ENCODE measurements at regions not wholly inside any gene's neighbourhood (a gene's known extent, or its start where the extent isn't known, plus 50 kb on each side); places are given as distances from the start of the nearest gene placed in this dataset.

DNA sequence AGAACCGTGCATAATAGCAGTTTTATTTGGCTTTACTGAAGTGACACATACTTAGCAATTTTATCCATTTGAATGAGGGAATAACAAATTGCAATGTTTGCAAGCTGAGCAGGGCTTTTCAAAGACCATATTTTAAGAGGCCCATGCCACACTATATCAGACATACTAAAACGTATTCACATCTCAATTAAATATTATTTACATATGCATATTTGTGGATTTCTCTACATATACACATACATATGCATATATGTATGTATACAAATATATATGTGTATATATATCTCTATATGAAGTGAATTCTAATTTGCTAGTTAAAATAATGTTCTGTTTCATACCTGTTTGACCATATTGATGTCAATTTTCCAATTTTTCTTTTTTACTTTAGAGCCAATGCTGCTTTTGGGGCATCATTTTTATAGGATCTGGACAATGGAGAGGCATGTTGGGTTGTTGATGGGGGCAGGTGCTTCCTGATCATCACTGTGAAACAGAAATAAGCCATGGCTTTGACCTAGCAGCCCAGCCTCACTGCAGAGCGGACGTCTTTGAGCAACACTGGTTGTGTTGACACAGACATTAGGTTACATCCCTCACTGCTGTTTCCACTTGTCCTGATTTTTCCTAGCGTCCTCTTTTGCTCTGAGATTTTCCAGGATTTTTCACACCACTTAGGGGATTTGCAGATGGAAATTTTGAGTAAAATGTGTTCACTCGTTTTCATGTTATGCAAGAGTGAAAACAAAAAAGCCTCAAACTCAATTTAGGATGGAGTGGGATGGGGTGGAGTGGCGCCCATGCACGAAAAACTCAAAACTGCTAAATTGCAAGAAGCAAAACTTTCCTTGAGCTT is 56.9 kb downstream of the RDH14 start:
- no peak for DNase-seq
- POLR2A ChIA-PET (ENCODE audit: partially characterized antibody) = no interaction called here
- intact Hi-C loops (cut with micrococcal nuclease) = no loop called here

DNA sequence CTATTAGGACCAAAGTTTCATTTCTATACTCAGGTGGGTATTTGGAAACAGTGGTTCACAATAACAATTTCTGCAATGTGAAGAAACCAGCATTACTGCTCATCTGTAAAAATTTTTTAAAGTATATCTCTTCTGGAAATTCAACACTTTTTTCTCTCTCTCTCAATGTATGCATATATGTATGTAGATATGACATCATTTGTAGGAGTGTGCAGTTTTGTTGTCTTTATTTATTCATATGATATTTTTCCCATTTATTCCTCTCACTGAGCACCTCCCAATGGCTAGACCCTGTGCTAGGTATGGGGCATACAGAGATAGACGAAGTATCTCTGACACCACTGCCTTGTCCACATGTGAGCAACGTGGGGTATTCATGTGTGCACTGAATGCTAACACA is 58.3 kb downstream of the RDH14 start:
- Mint-ChIP-seq H3K27ac (no peak overlapping the region), H3K9me3 (no peaks in the 10 kb centered on the region), H3K4me1 (no peaks in the 10 kb centered on the region), H3K36me3 (no peaks in the 10 kb centered on the region), H3K4me3 (no peak overlapping the region), H3K27me3 (peaks cover 12 to 16% of the 10 kb centered on the region in 2 donors)
- intact Hi-C loops (cut with micrococcal nuclease) = no loop called here
- H3K4me1 ChIP-seq (ENCODE audit: insufficient read depth, low read length) = no peaks in the 10 kb centered on the region
- H3K27me3 ChIP-seq (ENCODE audit: insufficient read depth, low read length) = no peaks in the 10 kb centered on the region
- H3K9me3 ChIP-seq (ENCODE audit: control insufficient read depth in 1 of 2, low read length in 2 of 2) = no peaks in the 10 kb centered on the region
- ChIA-PET CTCF (ENCODE audit: partially characterized antibody) (no interaction called here), POLR2A (ENCODE audit: partially characterized antibody) (no interaction called here)
- H3K4me3 ChIP-seq (ENCODE audit: low read length in 2 of 2) = no peak overlapping the region
- no peak overlapping the region for H3K27ac ChIP-seq (ENCODE audit: low read depth, low read length)
- DNase-seq = no peak
- H3K36me3 ChIP-seq (ENCODE audit: insufficient read depth, low read length) = no peaks in the 10 kb centered on the region

More for the DNA sequence above, 56.9 kb downstream of the RDH14 start:
- H3K4me1 Mint-ChIP-seq = peaks cover 0 to 2% (median 0%) of the 10 kb centered on the region in 4 donors
- Histone ChIP-seq H3K36me3 (ENCODE audit: insufficient read depth, low read length) (no peaks in the 10 kb centered on the region), H3K4me1 (ENCODE audit: insufficient read depth, low read length) (no peaks in the 10 kb centered on the region), H3K4me3 (ENCODE audit: low read length in 2 of 2) (no peak overlapping the region), H3K27ac (ENCODE audit: low read depth, low read length) (no peak overlapping the region), H3K27me3 (ENCODE audit: insufficient read depth, low read length) (no peaks in the 10 kb centered on the region), H3K9me3 (ENCODE audit: control insufficient read depth in 1 of 2, low read length in 2 of 2) (no peaks in the 10 kb centered on the region)
- peaks cover 16 to 20% of the 10 kb centered on the region in 2 donors for H3K27me3 Mint-ChIP-seq
- no peaks in the 10 kb centered on the region for H3K36me3 Mint-ChIP-seq
- CTCF ChIA-PET (ENCODE audit: partially characterized antibody) = no interaction called here
- no peak overlapping the region for H3K27ac Mint-ChIP-seq
- no peak overlapping the region for H3K4me3 Mint-ChIP-seq
- H3K9me3 Mint-ChIP-seq = no peaks in the 10 kb centered on the region

DNA sequence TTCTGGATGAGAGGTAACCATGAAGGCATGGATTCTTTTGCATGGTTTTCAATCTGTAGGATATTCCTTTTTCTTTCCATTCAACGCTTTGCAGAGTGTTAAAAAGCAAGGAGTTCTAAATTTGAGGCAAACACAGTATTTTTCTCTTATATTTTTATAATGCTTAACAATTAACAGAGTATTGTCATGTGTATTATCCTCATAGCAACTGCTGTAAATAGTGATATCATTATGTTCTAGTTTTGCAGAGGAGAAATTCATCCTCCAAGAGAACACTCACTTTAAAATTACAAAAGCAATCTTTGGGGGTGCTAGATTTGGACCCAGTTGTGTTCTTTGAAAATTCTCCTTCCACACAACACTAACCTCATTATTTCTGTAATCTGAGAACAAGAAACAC is 58.7 kb downstream of the RDH14 start:
- Mint-ChIP-seq H3K36me3 (no peaks in the 10 kb centered on the region), H3K27me3 (peaks cover 14 to 20% of the 10 kb centered on the region in 2 donors), H3K27ac (no peak overlapping the region), H3K4me3 (no peak overlapping the region), H3K4me1 (no peaks in the 10 kb centered on the region), H3K9me3 (no peaks in the 10 kb centered on the region)
- DNase-seq = no peak
- Histone ChIP-seq H3K27ac (ENCODE audit: low read depth, low read length) (no peak overlapping the region), H3K4me3 (ENCODE audit: low read length in 2 of 2) (no peak overlapping the region), H3K9me3 (ENCODE audit: control insufficient read depth in 1 of 2, low read length in 2 of 2) (no peaks in the 10 kb centered on the region), H3K36me3 (ENCODE audit: insufficient read depth, low read length) (no peaks in the 10 kb centered on the region), H3K27me3 (ENCODE audit: insufficient read depth, low read length) (no peaks in the 10 kb centered on the region), H3K4me1 (ENCODE audit: insufficient read depth, low read length) (no peaks in the 10 kb centered on the region)
- POLR2A ChIA-PET (ENCODE audit: partially characterized antibody) = no interaction called here
- intact Hi-C loops (cut with micrococcal nuclease) = no loop called here
- CTCF ChIA-PET (ENCODE audit: partially characterized antibody) = no interaction called here

DNA sequence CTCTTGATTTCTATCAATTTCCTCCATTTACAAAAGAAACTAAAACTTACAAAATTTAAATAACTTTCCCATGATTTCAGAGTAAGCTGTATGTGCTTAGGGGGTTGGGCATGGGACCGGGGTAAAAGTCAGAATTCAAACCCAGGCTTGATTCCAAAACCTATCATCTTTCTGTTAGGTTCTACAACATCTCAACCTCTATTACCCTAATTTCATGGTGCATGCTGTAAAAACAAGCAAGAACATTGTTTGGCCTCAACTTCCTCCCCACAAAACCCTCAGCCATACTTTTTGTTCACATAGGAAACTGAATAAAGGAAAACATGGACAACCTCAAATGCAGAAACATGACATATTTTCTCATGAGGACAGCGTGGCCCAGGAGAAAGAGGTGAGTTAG is 59.3 kb downstream of the RDH14 start:
- Mint-ChIP-seq H3K9me3 (no peaks in the 10 kb centered on the region), H3K4me1 (no peaks in the 10 kb centered on the region), H3K27me3 (peaks cover 16 to 23% of the 10 kb centered on the region in 2 donors), H3K27ac (no peak overlapping the region), H3K36me3 (no peaks in the 10 kb centered on the region), H3K4me3 (no peak overlapping the region)
- CTCF ChIA-PET (ENCODE audit: partially characterized antibody) = no interaction called here
- intact Hi-C loops (cut with micrococcal nuclease) = no loop called here
- Histone ChIP-seq H3K27ac (ENCODE audit: low read depth, low read length) (no peak overlapping the region), H3K36me3 (ENCODE audit: insufficient read depth, low read length) (no peaks in the 10 kb centered on the region), H3K4me3 (ENCODE audit: low read length in 2 of 2) (no peak overlapping the region), H3K27me3 (ENCODE audit: insufficient read depth, low read length) (no peaks in the 10 kb centered on the region), H3K9me3 (ENCODE audit: control insufficient read depth in 1 of 2, low read length in 2 of 2) (no peaks in the 10 kb centered on the region), H3K4me1 (ENCODE audit: insufficient read depth, low read length) (no peaks in the 10 kb centered on the region)
- DNase-seq = no peak
- POLR2A ChIA-PET (ENCODE audit: partially characterized antibody) = no interaction called here

DNA sequence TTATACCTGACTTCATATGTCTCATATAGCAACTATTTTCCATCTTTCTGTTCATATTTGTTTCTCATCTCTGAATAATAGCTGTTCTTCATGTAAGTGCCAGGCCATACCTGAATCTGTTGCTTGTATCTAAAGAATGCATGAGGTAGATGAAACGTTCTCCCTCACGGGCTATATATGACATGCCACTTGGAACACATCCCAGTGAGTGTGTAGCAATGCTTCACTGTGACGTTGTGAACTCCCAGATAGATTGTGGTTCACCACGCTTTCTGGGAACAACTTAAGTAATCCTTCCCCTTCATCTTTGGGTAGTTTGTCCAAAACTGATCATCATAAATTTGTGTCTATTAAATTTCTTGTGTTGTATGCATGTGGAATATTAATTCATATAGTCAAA is 60.1 kb downstream of the RDH14 start:
- no peaks in the 10 kb centered on the region for H3K27me3 ChIP-seq (ENCODE audit: insufficient read depth, low read length)
- no peak for DNase-seq
- Mint-ChIP-seq H3K9me3 (no peaks in the 10 kb centered on the region), H3K27ac (no peak overlapping the region), H3K36me3 (no peaks in the 10 kb centered on the region), H3K4me3 (no peak overlapping the region), H3K4me1 (no peaks in the 10 kb centered on the region), H3K27me3 (peaks cover 16 to 17% of the 10 kb centered on the region in 2 donors)
- H3K9me3 ChIP-seq (ENCODE audit: control insufficient read depth in 1 of 2, low read length in 2 of 2) = no peaks in the 10 kb centered on the region
- ChIA-PET POLR2A (ENCODE audit: partially characterized antibody) (no interaction called here), CTCF (ENCODE audit: partially characterized antibody) (no interaction called here)
- H3K4me1 ChIP-seq (ENCODE audit: insufficient read depth, low read length) = no peaks in the 10 kb centered on the region
- H3K4me3 ChIP-seq (ENCODE audit: low read length in 2 of 2) = no peak overlapping the region
- H3K36me3 ChIP-seq (ENCODE audit: insufficient read depth, low read length) = no peaks in the 10 kb centered on the region
- intact Hi-C loops (cut with micrococcal nuclease) = no loop called here
- no peak overlapping the region for H3K27ac ChIP-seq (ENCODE audit: low read depth, low read length)

DNA sequence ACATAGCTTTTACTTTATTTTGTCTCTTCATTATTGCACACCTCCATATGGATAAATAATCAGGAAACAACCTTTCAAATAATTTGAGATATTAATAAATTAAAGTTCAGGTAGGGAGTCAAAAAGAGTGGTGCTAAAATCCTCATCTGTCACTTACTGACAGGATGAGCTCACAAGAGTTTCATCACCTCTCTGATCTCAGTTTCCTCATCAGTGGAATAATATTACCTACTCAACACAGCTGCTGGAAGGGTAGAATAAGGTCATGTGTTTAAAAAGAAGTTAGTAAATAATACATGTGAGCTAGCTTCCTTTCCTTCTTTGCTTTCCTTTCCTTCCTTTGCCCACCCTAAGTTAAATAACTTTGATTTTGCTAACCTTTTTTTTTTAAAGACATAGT is 61.9 kb downstream of the RDH14 start:
- Mint-ChIP-seq H3K27me3 (peaks cover 17 to 21% of the 10 kb centered on the region in 2 donors), H3K4me3 (no peak overlapping the region), H3K4me1 (no peaks in the 10 kb centered on the region), H3K36me3 (no peaks in the 10 kb centered on the region), H3K9me3 (no peaks in the 10 kb centered on the region), H3K27ac (no peak overlapping the region)
- Histone ChIP-seq H3K4me1 (ENCODE audit: insufficient read depth, low read length) (no peaks in the 10 kb centered on the region), H3K4me3 (ENCODE audit: low read length in 2 of 2) (no peak overlapping the region), H3K27ac (ENCODE audit: low read depth, low read length) (no peak overlapping the region), H3K27me3 (ENCODE audit: insufficient read depth, low read length) (no peaks in the 10 kb centered on the region), H3K36me3 (ENCODE audit: insufficient read depth, low read length) (no peaks in the 10 kb centered on the region), H3K9me3 (ENCODE audit: control insufficient read depth in 1 of 2, low read length in 2 of 2) (no peaks in the 10 kb centered on the region)
- no peak for DNase-seq
- CTCF ChIA-PET (ENCODE audit: partially characterized antibody) = interaction anchor here (1.1 to 1.3 kb wide), 2 partner anchors 20 to 22 kb away, joined by 4 to 5 read pairs; no protein-coding TSS in a partner anchor
- POLR2A ChIA-PET (ENCODE audit: partially characterized antibody) = no interaction called here
- intact Hi-C loops (cut with micrococcal nuclease) = no loop called here

DNA sequence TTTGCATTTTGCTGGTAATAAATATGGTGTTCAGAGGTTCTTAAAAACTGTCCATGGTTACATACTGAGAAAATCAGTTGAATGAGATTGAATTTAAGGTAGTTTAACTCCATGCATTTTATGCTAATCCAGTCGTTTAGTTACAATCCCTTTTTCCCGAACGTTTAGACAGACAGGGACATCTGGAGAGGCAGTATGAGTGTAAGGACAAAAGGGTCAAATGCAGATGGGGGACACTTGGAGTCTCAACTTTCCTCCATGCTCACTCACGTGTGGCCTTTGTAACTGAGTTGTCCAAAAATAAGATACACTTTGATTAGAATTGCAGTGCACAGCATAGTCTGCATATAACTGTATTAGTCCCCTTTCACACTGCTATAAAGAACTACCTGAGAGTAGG is 63.9 kb downstream of the RDH14 start:
- H3K4me3 ChIP-seq (ENCODE audit: low read length in 2 of 2) = no peak overlapping the region
- Mint-ChIP-seq H3K27ac (no peak overlapping the region), H3K36me3 (no peaks in the 10 kb centered on the region), H3K9me3 (no peaks in the 10 kb centered on the region), H3K27me3 (peaks cover 20 to 25% of the 10 kb centered on the region in 2 donors), H3K4me3 (no peak overlapping the region), H3K4me1 (no peaks in the 10 kb centered on the region)
- no peaks in the 10 kb centered on the region for H3K9me3 ChIP-seq (ENCODE audit: control insufficient read depth in 1 of 2, low read length in 2 of 2)
- H3K27ac ChIP-seq (ENCODE audit: low read depth, low read length) = no peak overlapping the region
- intact Hi-C loops (cut with micrococcal nuclease) = no loop called here
- ChIA-PET CTCF (ENCODE audit: partially characterized antibody) (no interaction called here), POLR2A (ENCODE audit: partially characterized antibody) (no interaction called here)
- DNase-seq = no peak
- H3K27me3 ChIP-seq (ENCODE audit: insufficient read depth, low read length) = peaks cover 3% of the 10 kb centered on the region
- no peaks in the 10 kb centered on the region for H3K4me1 ChIP-seq (ENCODE audit: insufficient read depth, low read length)
- no peaks in the 10 kb centered on the region for H3K36me3 ChIP-seq (ENCODE audit: insufficient read depth, low read length)
